Suppressor macrophage treated with lipopolysaccharide for 1 hour (primary cell): ENCODE measurements at regions not wholly inside any gene's neighbourhood (a gene's known extent, or its start where the extent isn't known, plus 50 kb on each side); places are given as distances from the start of the nearest gene placed in this dataset.

Experiments
- DNase-seq, 3 donors: peaks; one replicate each; pipeline ENCODE4 v3.0.0-alpha.2; 2020 to 2022

- DNase-seq = no peak
Measured at GRCh38 chr12:24071842-24072241, 122.4 kb upstream of the SOX5 start.

- DNase-seq = no peak
Measured at GRCh38 chr12:24069532-24070395, 120.3 kb upstream of the SOX5 start.

- no peak for DNase-seq
Measured at GRCh38 chr12:24066865-24067264, 117.4 kb upstream of the SOX5 start.

- no peak for DNase-seq
Measured at GRCh38 chr12:24066097-24066496, 116.6 kb upstream of the SOX5 start.

- DNase-seq = no peak
Measured at GRCh38 chr12:24062642-24063245, 113.3 kb upstream of the SOX5 start.

- DNase-seq = no peak
Measured at GRCh38 chr12:24060089-24060488, 110.6 kb upstream of the SOX5 start.

GRCh38 chr12:24057920-24058476, 108.5 kb upstream of the SOX5 start:
- DNase-seq = no peak

- no peak for DNase-seq
Measured at GRCh38 chr12:24055747-24056146, 106.3 kb upstream of the SOX5 start.

GRCh38 chr12:24054416-24054815, 104.9 kb upstream of the SOX5 start:
- no peak for DNase-seq

- DNase-seq = no peak
Measured at GRCh38 chr12:24049728-24050127, 100.3 kb upstream of the SOX5 start.

- DNase-seq = no peak
Measured at GRCh38 chr12:24049101-24049500, 99.6 kb upstream of the SOX5 start.

GRCh38 chr12:24048446-24048845, 99.0 kb upstream of the SOX5 start:
- no peak for DNase-seq

- DNase-seq = peak; percentile 34 to 68 (median 38)
Measured at GRCh38 chr12:24047326-24047725, 97.9 kb upstream of the SOX5 start.

- DNase-seq = no peak
Measured at GRCh38 chr12:24045816-24046257, 96.4 kb upstream of the SOX5 start.

- DNase-seq = no peak
Measured at GRCh38 chr12:24044941-24045703, 95.7 kb upstream of the SOX5 start.

GRCh38 chr12:24042651-24043050, 93.2 kb upstream of the SOX5 start:
- no peak for DNase-seq

- peak; percentile 6 to 22 (median 7) for DNase-seq
Measured at GRCh38 chr12:24039113-24039525, 89.6 kb upstream of the SOX5 start.

GRCh38 chr12:24038211-24038997, 88.9 kb upstream of the SOX5 start:
- DNase-seq = no peak

- DNase-seq = no peak
Measured at GRCh38 chr12:24036438-24037216, 87.2 kb upstream of the SOX5 start.

- DNase-seq = no peak
Measured at GRCh38 chr12:24034894-24035293, 85.4 kb upstream of the SOX5 start.

- DNase-seq = no peak
Measured at GRCh38 chr12:24034160-24034559, 84.7 kb upstream of the SOX5 start.

- no peak for DNase-seq
Measured at GRCh38 chr12:24027352-24027751, 77.9 kb upstream of the SOX5 start.
